ENCODE measurements at regions not wholly inside any gene's neighbourhood (a gene's known extent, or its start where the extent isn't known, plus 50 kb on each side); places are given as distances from the start of the nearest gene placed in this dataset.

GRCh38 chr11:19433791-19434190 lies 193.0 kb upstream of the E2F8 start:
- DNase-seq, result no peak
- no peak overlapping the region for H3K27ac ChIP-seq
- intact Hi-C loops (cut with DNase I; ENCODE audit: low total_unique reads), result no loop called here
- no peak overlapping the region for H3K4me3 ChIP-seq
- H3K4me1 ChIP-seq, result peaks cover 0 to 11% (median 2%) of the 10 kb centered on the region in 4 donors
- H3K9me3 ChIP-seq, result no peaks in the 10 kb centered on the region
- no peak for TF ChIP-seq CTCF (IDR thresholded peaks at IDR 0.05)
- H3K27me3 ChIP-seq, result peaks cover 0 to 24% of the 10 kb centered on the region in 2 donors
- no peaks in the 10 kb centered on the region for H3K36me3 ChIP-seq

GRCh38 chr11:19433367-19433766 lies 192.6 kb upstream of the E2F8 start:
- Histone ChIP-seq H3K36me3 (no peaks in the 10 kb centered on the region), H3K27me3 (peaks cover 0 to 24% of the 10 kb centered on the region in 2 donors), H3K9me3 (no peaks in the 10 kb centered on the region), H3K27ac (no peak overlapping the region), H3K4me3 (no peak overlapping the region), H3K4me1 (peaks cover 0 to 9% (median 2%) of the 10 kb centered on the region in 4 donors)
- no peak for DNase-seq
- intact Hi-C loops (cut with DNase I; ENCODE audit: low total_unique reads), result no loop called here
- no peak for TF ChIP-seq CTCF (IDR thresholded peaks at IDR 0.05)

GRCh38 chr11:19432370-19433061 lies 191.8 kb upstream of the E2F8 start:
- intact Hi-C loops (cut with DNase I; ENCODE audit: low total_unique reads), result no loop called here
- H3K27ac ChIP-seq, result no peak overlapping the region
- no peak for TF ChIP-seq CTCF (IDR thresholded peaks at IDR 0.05)

GRCh38 chr11:19430754-19431398 lies 190.1 kb upstream of the E2F8 start:
- H3K36me3 ChIP-seq, result no peaks in the 10 kb centered on the region
- no peaks in the 10 kb centered on the region for H3K9me3 ChIP-seq
- H3K27ac ChIP-seq, result no peak overlapping the region
- no peak overlapping the region for H3K4me3 ChIP-seq
- no peaks in the 10 kb centered on the region for H3K4me1 ChIP-seq
- no peak for TF ChIP-seq CTCF (IDR thresholded peaks at IDR 0.05)
- intact Hi-C loops (cut with DNase I; ENCODE audit: low total_unique reads), result no loop called here
- DNase-seq, result no peak
- peaks cover 0 to 26% of the 10 kb centered on the region in 2 donors for H3K27me3 ChIP-seq

More at GRCh38 chr11:19432370-19433061, 191.8 kb upstream of the E2F8 start:
- H3K9me3 ChIP-seq, result no peaks in the 10 kb centered on the region
- H3K4me3 ChIP-seq, result no peak overlapping the region
- peak in 1 of 2 donors; percentile 53 for DNase-seq
- peaks cover 0 to under 1% (median under 1%) of the 10 kb centered on the region in 4 donors for H3K4me1 ChIP-seq
- H3K36me3 ChIP-seq, result no peaks in the 10 kb centered on the region
- peaks cover 0 to 24% of the 10 kb centered on the region in 2 donors for H3K27me3 ChIP-seq

GRCh38 chr11:19430346-19430745 lies 189.6 kb upstream of the E2F8 start:
- no peaks in the 10 kb centered on the region for H3K9me3 ChIP-seq
- no peak overlapping the region for H3K27ac ChIP-seq
- DNase-seq, result no peak
- no peak overlapping the region for H3K4me3 ChIP-seq
- H3K36me3 ChIP-seq, result no peaks in the 10 kb centered on the region
- no peak for TF ChIP-seq CTCF (IDR thresholded peaks at IDR 0.05)
- intact Hi-C loops (cut with DNase I; ENCODE audit: low total_unique reads), result no loop called here
- H3K4me1 ChIP-seq, result no peaks in the 10 kb centered on the region
- H3K27me3 ChIP-seq, result peaks cover 0 to 26% of the 10 kb centered on the region in 2 donors

All from tibial artery (tissue), 4 donors.